Omental fat pad (tissue), 3 donors: ENCODE measurements at regions not wholly inside any gene's neighbourhood (a gene's known extent, or its start where the extent isn't known, plus 50 kb on each side); places are given as distances from the start of the nearest gene placed in this dataset.

ENCODE experiments used
- ATAC-seq: fragments of 150-250 bp; one replicate; pipeline ENCODE4 v1.9.1; 2016; ENCODE audit warnings: mild to moderate bottlenecking, moderate library complexity; ENCODE audit not compliant: low FRiP score
- DNase-seq: peaks from one replicate; pipeline ENCODE4 v3.0.0-alpha.2; 2019; ENCODE audit warnings: low spot score
- CTCF ChIP-seq, 3 donors: fragments of 450-650 bp; IDR thresholded peaks; one replicate each; pipeline ENCODE4 v1.5.1; 2016 to 2017; ENCODE audit warnings: antibody characterized with exemption in 3 of 3, mild to moderate bottlenecking in 3 of 3, moderate library complexity in 2 of 3

- no peak for TF ChIP-seq CTCF (IDR thresholded peaks at IDR 0.05)
- ATAC-seq: no peak
- DNase-seq: no peak
Measured at GRCh38 chr1:177794376-177794991, 175.4 kb downstream of the SEC16B start.

- ATAC-seq (no peak), DNase-seq (no peak)
- TF ChIP-seq CTCF (IDR thresholded peaks at IDR 0.05): no peak
Measured at GRCh38 chr1:177793900-177794299, 176.0 kb downstream of the SEC16B start.

- ATAC-seq (no peak), DNase-seq (no peak)
- no peak for TF ChIP-seq CTCF (IDR thresholded peaks at IDR 0.05)
Measured at GRCh38 chr1:177790566-177790965, 179.3 kb downstream of the SEC16B start.

GRCh38 chr1:177789956-177790355 lies 179.9 kb downstream of the SEC16B start:
- no peak for DNase-seq
- no peak for TF ChIP-seq CTCF (IDR thresholded peaks at IDR 0.05)
- no peak for ATAC-seq

- DNase-seq (no peak), ATAC-seq (no peak)
- TF ChIP-seq CTCF (IDR thresholded peaks at IDR 0.05): no peak
Measured at GRCh38 chr1:177786176-177786745, 183.6 kb downstream of the SEC16B start.

GRCh38 chr1:177784936-177785335 lies 184.9 kb downstream of the SEC16B start:
- no peak for TF ChIP-seq CTCF (IDR thresholded peaks at IDR 0.05)
- DNase-seq: no peak
- ATAC-seq: no peak

GRCh38 chr1:177784409-177784808 lies 185.4 kb downstream of the SEC16B start:
- no peak for TF ChIP-seq CTCF (IDR thresholded peaks at IDR 0.05)
- no peak for ATAC-seq
- DNase-seq: no peak
